ENCODE measurements at regions not wholly inside any gene's neighbourhood (a gene's known extent, or its start where the extent isn't known, plus 50 kb on each side); places are given as distances from the start of the nearest gene placed in this dataset.
"Not testable (repeated sequence)": the region's sequence is repeated elsewhere in the genome, so short reads cannot be mapped to it uniquely, and the experiment has no call there.

- H3K9me3 Mint-ChIP-seq, result peaks cover 30% of the 10 kb centered on the region
- no peaks in the 10 kb centered on the region for H3K27me3 Mint-ChIP-seq
- H3K4me3 Mint-ChIP-seq, result no peak overlapping the region
- no peaks in the 10 kb centered on the region for H3K36me3 Mint-ChIP-seq (ENCODE audit: low read depth)
- H3K27ac Mint-ChIP-seq, result no peak overlapping the region
- DNase-seq, result no peak
- H3K4me1 Mint-ChIP-seq (ENCODE audit: low read depth), result no peaks in the 10 kb centered on the region
Observed at GRCh38 chr4:28811025-28811424, 1909.1 kb upstream of the PCDH7 start.

- Mint-ChIP-seq H3K27ac (no peak overlapping the region), H3K27me3 (no peaks in the 10 kb centered on the region), H3K36me3 (ENCODE audit: low read depth) (no peaks in the 10 kb centered on the region), H3K4me3 (no peak overlapping the region), H3K9me3 (peaks cover 12% of the 10 kb centered on the region), H3K4me1 (ENCODE audit: low read depth) (no peaks in the 10 kb centered on the region)
- no peak for DNase-seq
Observed at GRCh38 chr4:28822163-28822562, 1898.0 kb upstream of the PCDH7 start.

GRCh38 chr4:28827866-28828265 lies 1892.3 kb upstream of the PCDH7 start:
- H3K4me3 Mint-ChIP-seq, result no peak overlapping the region
- no peak for DNase-seq
- H3K27me3 Mint-ChIP-seq, result no peaks in the 10 kb centered on the region
- no peaks in the 10 kb centered on the region for H3K36me3 Mint-ChIP-seq (ENCODE audit: low read depth)
- peaks cover 17% of the 10 kb centered on the region for H3K9me3 Mint-ChIP-seq
- no peaks in the 10 kb centered on the region for H3K4me1 Mint-ChIP-seq (ENCODE audit: low read depth)
- no peak overlapping the region for H3K27ac Mint-ChIP-seq

GRCh38 chr4:28831867-28832266 lies 1888.3 kb upstream of the PCDH7 start:
- no peaks in the 10 kb centered on the region for H3K4me1 Mint-ChIP-seq (ENCODE audit: low read depth)
- H3K36me3 Mint-ChIP-seq (ENCODE audit: low read depth), result no peaks in the 10 kb centered on the region
- peaks cover 23% of the 10 kb centered on the region for H3K9me3 Mint-ChIP-seq
- H3K4me3 Mint-ChIP-seq, result no peak overlapping the region
- no peak overlapping the region for H3K27ac Mint-ChIP-seq
- DNase-seq, result no peak
- no peaks in the 10 kb centered on the region for H3K27me3 Mint-ChIP-seq

GRCh38 chr4:28832444-28832843 lies 1887.7 kb upstream of the PCDH7 start:
- Mint-ChIP-seq H3K4me3 (no peak overlapping the region), H3K27ac (no peak overlapping the region)

GRCh38 chr4:28834120-28834519 lies 1886.0 kb upstream of the PCDH7 start:
- Mint-ChIP-seq H3K27me3 (no peaks in the 10 kb centered on the region), H3K27ac (no peak overlapping the region), H3K4me3 (no peak overlapping the region), H3K9me3 (peaks cover 18% of the 10 kb centered on the region), H3K4me1 (ENCODE audit: low read depth) (no peaks in the 10 kb centered on the region), H3K36me3 (ENCODE audit: low read depth) (no peaks in the 10 kb centered on the region)
- no peak for DNase-seq

More at GRCh38 chr4:28832444-28832843, 1887.7 kb upstream of the PCDH7 start:
- Mint-ChIP-seq H3K27me3 (no peaks in the 10 kb centered on the region), H3K4me1 (ENCODE audit: low read depth) (no peaks in the 10 kb centered on the region), H3K9me3 (peaks cover 21% of the 10 kb centered on the region), H3K36me3 (ENCODE audit: low read depth) (no peaks in the 10 kb centered on the region)
- DNase-seq, result no peak

- Mint-ChIP-seq H3K27me3 (no peaks in the 10 kb centered on the region), H3K36me3 (ENCODE audit: low read depth) (no peaks in the 10 kb centered on the region), H3K4me3 (no peak overlapping the region), H3K9me3 (peaks cover 18% of the 10 kb centered on the region), H3K27ac (no peak overlapping the region), H3K4me1 (ENCODE audit: low read depth) (no peaks in the 10 kb centered on the region)
- no peak for DNase-seq
Observed at GRCh38 chr4:28835501-28835900, 1884.7 kb upstream of the PCDH7 start.

- no peak for DNase-seq
Observed at GRCh38 chr4:28842271-28842670, 1877.9 kb upstream of the PCDH7 start.

GRCh38 chr4:28845158-28845557 lies 1875.0 kb upstream of the PCDH7 start:
- Mint-ChIP-seq H3K36me3 (ENCODE audit: low read depth) (no peaks in the 10 kb centered on the region), H3K4me1 (ENCODE audit: low read depth) (no peaks in the 10 kb centered on the region), H3K27me3 (no peaks in the 10 kb centered on the region), H3K9me3 (peaks cover 19% of the 10 kb centered on the region), H3K4me3 (no peak overlapping the region), H3K27ac (no peak overlapping the region)
- DNase-seq, result no peak

More at GRCh38 chr4:28842271-28842670, 1877.9 kb upstream of the PCDH7 start:
- no peaks in the 10 kb centered on the region for H3K36me3 Mint-ChIP-seq (ENCODE audit: low read depth)
- H3K4me1 Mint-ChIP-seq (ENCODE audit: low read depth), result no peaks in the 10 kb centered on the region
- H3K9me3 Mint-ChIP-seq, result peaks cover 9% of the 10 kb centered on the region
- no peaks in the 10 kb centered on the region for H3K27me3 Mint-ChIP-seq
- no peak overlapping the region for H3K27ac Mint-ChIP-seq
- H3K4me3 Mint-ChIP-seq, result no peak overlapping the region

- H3K4me3 Mint-ChIP-seq; DNase-seq; H3K36me3 Mint-ChIP-seq (ENCODE audit: low read depth); H3K27ac Mint-ChIP-seq; H3K9me3 Mint-ChIP-seq; H3K27me3 Mint-ChIP-seq; H3K4me1 Mint-ChIP-seq (ENCODE audit: low read depth): not testable (repeated sequence)
Observed at GRCh38 chr4:28857028-28857427, 1863.1 kb upstream of the PCDH7 start.

- Mint-ChIP-seq H3K27me3 (no peaks in the 10 kb centered on the region), H3K27ac (no peak overlapping the region), H3K4me1 (ENCODE audit: low read depth) (no peaks in the 10 kb centered on the region), H3K4me3 (no peak overlapping the region), H3K36me3 (ENCODE audit: low read depth) (no peaks in the 10 kb centered on the region), H3K9me3 (peaks cover 13% of the 10 kb centered on the region)
- DNase-seq, result no peak
Observed at GRCh38 chr4:28868841-28869240, 1851.3 kb upstream of the PCDH7 start.

GRCh38 chr4:28879178-28879577 lies 1841.0 kb upstream of the PCDH7 start:
- H3K4me3 Mint-ChIP-seq, result no peak overlapping the region
- H3K4me1 Mint-ChIP-seq (ENCODE audit: low read depth), result no peaks in the 10 kb centered on the region
- peaks cover 5% of the 10 kb centered on the region for H3K9me3 Mint-ChIP-seq
- no peaks in the 10 kb centered on the region for H3K36me3 Mint-ChIP-seq (ENCODE audit: low read depth)
- DNase-seq, result no peak
- H3K27ac Mint-ChIP-seq, result no peak overlapping the region
- H3K27me3 Mint-ChIP-seq, result no peaks in the 10 kb centered on the region

- H3K4me3 Mint-ChIP-seq, result no peak overlapping the region
- no peaks in the 10 kb centered on the region for H3K27me3 Mint-ChIP-seq
- peaks cover 6% of the 10 kb centered on the region for H3K9me3 Mint-ChIP-seq
- H3K36me3 Mint-ChIP-seq (ENCODE audit: low read depth), result no peaks in the 10 kb centered on the region
- no peak for DNase-seq
- H3K4me1 Mint-ChIP-seq (ENCODE audit: low read depth), result no peaks in the 10 kb centered on the region
- H3K27ac Mint-ChIP-seq, result no peak overlapping the region
Observed at GRCh38 chr4:28879900-28880299, 1840.3 kb upstream of the PCDH7 start.

- Mint-ChIP-seq H3K27me3 (no peaks in the 10 kb centered on the region), H3K36me3 (ENCODE audit: low read depth) (no peaks in the 10 kb centered on the region), H3K4me3 (no peak overlapping the region), H3K27ac (no peak overlapping the region), H3K4me1 (ENCODE audit: low read depth) (no peaks in the 10 kb centered on the region), H3K9me3 (peaks cover 14% of the 10 kb centered on the region)
- DNase-seq, result no peak
Observed at GRCh38 chr4:28883211-28883610, 1837.0 kb upstream of the PCDH7 start.

GRCh38 chr4:28886934-28887333 lies 1833.2 kb upstream of the PCDH7 start:
- DNase-seq, result no peak
- Mint-ChIP-seq H3K4me1 (ENCODE audit: low read depth) (no peaks in the 10 kb centered on the region), H3K36me3 (ENCODE audit: low read depth) (no peaks in the 10 kb centered on the region), H3K4me3 (no peak overlapping the region), H3K27me3 (no peaks in the 10 kb centered on the region), H3K9me3 (peaks cover 11% of the 10 kb centered on the region), H3K27ac (no peak overlapping the region)
